ENCODE measurements at regions not wholly inside any gene's neighbourhood (a gene's known extent, or its start where the extent isn't known, plus 50 kb on each side); places are given as distances from the start of the nearest gene placed in this dataset.

DNA sequence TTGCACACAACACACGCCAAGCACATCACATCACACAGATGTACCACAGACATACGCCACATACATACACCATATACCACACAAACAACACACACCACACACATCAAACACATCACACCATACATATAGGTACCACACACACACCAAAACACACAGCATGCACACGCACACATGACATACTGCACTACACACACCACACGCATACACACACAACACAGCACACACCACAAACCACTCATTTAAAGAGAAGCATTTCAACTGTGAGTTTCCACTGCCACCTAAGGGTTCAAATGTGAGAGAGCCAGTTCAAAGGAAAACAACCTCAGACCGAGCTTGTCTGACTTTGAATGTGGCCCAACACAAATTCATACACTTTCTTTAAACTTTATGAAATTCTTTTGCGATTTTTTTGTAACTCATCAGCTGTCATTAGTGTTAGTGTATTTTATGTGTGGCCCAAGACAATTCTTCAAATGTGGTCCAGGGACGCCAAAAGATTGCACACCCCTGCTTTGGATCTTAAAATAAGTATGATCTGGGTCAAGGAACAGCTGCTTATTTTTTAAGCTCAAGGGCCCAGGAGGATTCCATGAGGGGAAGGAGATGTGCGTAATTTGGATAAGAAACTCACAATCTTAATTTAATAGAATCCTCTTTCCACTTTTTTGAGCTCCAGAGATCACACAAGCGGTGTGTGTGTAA is 494.6 kb downstream of the GADD45G start:
- TF ChIP-seq RAD21 (IDR thresholded peaks at IDR 0.05; ENCODE audit: low read depth) (peak; percentile 61), CEBPB (IDR thresholded peaks at IDR 0.05; ENCODE audit: low read depth) (no peak), EZH2 (IDR thresholded peaks at IDR 0.05) (no peak), SP1 (IDR thresholded peaks at IDR 0.05; ENCODE audit: low read depth) (no peak)
- TF ChIP-seq, protein P1, sequence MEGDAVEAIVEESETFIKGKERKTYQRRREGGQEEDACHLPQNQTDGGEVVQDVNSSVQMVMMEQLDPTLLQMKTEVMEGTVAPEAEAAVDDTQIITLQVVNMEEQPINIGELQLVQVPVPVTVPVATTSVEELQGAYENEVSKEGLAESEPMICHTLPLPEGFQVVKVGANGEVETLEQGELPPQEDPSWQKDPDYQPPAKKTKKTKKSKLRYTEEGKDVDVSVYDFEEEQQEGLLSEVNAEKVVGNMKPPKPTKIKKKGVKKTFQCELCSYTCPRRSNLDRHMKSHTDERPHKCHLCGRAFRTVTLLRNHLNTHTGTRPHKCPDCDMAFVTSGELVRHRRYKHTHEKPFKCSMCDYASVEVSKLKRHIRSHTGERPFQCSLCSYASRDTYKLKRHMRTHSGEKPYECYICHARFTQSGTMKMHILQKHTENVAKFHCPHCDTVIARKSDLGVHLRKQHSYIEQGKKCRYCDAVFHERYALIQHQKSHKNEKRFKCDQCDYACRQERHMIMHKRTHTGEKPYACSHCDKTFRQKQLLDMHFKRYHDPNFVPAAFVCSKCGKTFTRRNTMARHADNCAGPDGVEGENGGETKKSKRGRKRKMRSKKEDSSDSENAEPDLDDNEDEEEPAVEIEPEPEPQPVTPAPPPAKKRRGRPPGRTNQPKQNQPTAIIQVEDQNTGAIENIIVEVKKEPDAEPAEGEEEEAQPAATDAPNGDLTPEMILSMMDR (IDR thresholded peaks at IDR 0.05 in 2 of 3, conservative IDR thresholded peaks at IDR 0.05 in 1 of 3; ENCODE audit: borderline replicate concordance in 1 of 3, insufficient read depth in 1 of 3, low read depth in 2 of 3, low read length in 2 of 3): peak; percentile 10 to 38 (median 35); a peak in 3 of 6 replicates
- Histone ChIP-seq H2AFZ (ENCODE audit: low read depth, low read length, poor library complexity, severe bottlenecking) (no peak overlapping the region), H3K4me2 (ENCODE audit: low read length) (no peak overlapping the region), H3K27ac (ENCODE audit: low read depth, low read length) (no peak overlapping the region), H3K9me3 (ENCODE audit: control insufficient read depth in 1 of 2, insufficient read depth in 1 of 2, low read depth in 1 of 2, low read length in 2 of 2) (no peaks in the 10 kb centered on the region), H3K36me3 (ENCODE audit: control insufficient read depth in 1 of 2, insufficient read depth in 2 of 2, low read length in 2 of 2) (no peaks in the 10 kb centered on the region), H3K27me3 (ENCODE audit: insufficient read depth, low read length) (peaks cover 23% of the 10 kb centered on the region), H4K20me1 (ENCODE audit: insufficient read depth) (no peaks in the 10 kb centered on the region), H3K4me1 (ENCODE audit: control insufficient read depth in 1 of 2, insufficient read depth in 2 of 2, low read length in 2 of 2) (peaks cover 4% of the 10 kb centered on the region in 2 experiments; a peak in 2 of 4 replicates), H3K9me2 (ENCODE audit: insufficient read depth) (no peaks in the 10 kb centered on the region), H3K79me2 (ENCODE audit: insufficient read depth, low read length) (no peaks in the 10 kb centered on the region), H3K9ac (ENCODE audit: low read length) (no peak overlapping the region), H3K4me3 (replicated peaks in 1 of 2; ENCODE audit: low read depth in 1 of 2, low read length in 2 of 2) (no peak overlapping the region)
- BruUV-seq (replicated peaks): no TSS peak
- RAD21 ChIA-PET (ENCODE audit: low non-redundant PET in 1 of 2, low total read pairs in 2 of 2, uncharacterized antibody in 2 of 2, unreplicated experiment in 2 of 2): interaction anchor here (0.6 to 2.6 kb wide), 8 partner anchors 324 to 507 kb away, joined by 3 to 10 read pairs (median 4); no protein-coding TSS in a partner anchor
- ATAC-seq: no peak
- CTCF ChIA-PET: interaction anchor here (0.7 to 4.9 kb wide), 5 partner anchors 10 to 524 kb away, joined by 3 to 297 read pairs (median 5); partner anchors contain the start of gene GADD45G
- POLR2A ChIA-PET: interaction anchor here (1.0 to 1.5 kb wide), 3 partner anchors 495 to 506 kb away, joined by 3 to 8 read pairs (median 4); partner anchors contain the start of gene GADD45G
- intact Hi-C loops (cut with micrococcal nuclease): no loop called here
- no peak for DNase-seq (ENCODE audit: low read depth, low spot score)
